ENCODE measurements at regions not wholly inside any gene's neighbourhood (a gene's known extent, or its start where the extent isn't known, plus 50 kb on each side); places are given as distances from the start of the nearest gene placed in this dataset.
A peak's percentile ranks its signal among the peaks of the same experiment; 100 is the strongest.

DNA sequence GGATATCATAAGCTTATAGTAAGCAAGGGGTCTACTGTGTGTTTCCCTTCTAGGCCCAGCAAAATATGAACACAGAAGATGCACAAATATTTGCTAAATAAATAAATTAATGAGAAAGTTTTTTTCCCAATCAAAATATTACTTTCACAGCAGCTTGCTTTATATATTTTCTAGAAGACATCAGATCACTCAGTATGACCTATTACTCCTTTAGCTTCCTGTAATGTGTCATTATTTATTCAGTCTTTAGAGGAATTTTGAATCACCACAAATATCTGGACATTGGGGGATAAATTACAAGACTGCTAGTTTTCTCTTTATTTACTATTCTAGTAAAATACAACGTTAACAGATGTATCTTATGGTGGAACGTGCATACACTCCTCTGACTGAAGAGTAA lies 765.8 kb upstream of the POM121L12 start:
- Mint-ChIP-seq H3K36me3 (ENCODE audit: insufficient read depth) (no peaks in the 10 kb centered on the region), H3K27ac (no peak overlapping the region), H3K9me3 (ENCODE audit: low read depth) (no peaks in the 10 kb centered on the region), H3K27me3 (no peaks in the 10 kb centered on the region), H3K4me3 (ENCODE audit: low read depth) (no peak overlapping the region), H3K4me1 (ENCODE audit: low read depth) (no peaks in the 10 kb centered on the region)
- TF ChIP-seq, protein P1, sequence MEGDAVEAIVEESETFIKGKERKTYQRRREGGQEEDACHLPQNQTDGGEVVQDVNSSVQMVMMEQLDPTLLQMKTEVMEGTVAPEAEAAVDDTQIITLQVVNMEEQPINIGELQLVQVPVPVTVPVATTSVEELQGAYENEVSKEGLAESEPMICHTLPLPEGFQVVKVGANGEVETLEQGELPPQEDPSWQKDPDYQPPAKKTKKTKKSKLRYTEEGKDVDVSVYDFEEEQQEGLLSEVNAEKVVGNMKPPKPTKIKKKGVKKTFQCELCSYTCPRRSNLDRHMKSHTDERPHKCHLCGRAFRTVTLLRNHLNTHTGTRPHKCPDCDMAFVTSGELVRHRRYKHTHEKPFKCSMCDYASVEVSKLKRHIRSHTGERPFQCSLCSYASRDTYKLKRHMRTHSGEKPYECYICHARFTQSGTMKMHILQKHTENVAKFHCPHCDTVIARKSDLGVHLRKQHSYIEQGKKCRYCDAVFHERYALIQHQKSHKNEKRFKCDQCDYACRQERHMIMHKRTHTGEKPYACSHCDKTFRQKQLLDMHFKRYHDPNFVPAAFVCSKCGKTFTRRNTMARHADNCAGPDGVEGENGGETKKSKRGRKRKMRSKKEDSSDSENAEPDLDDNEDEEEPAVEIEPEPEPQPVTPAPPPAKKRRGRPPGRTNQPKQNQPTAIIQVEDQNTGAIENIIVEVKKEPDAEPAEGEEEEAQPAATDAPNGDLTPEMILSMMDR (IDR thresholded peaks at IDR 0.05; ENCODE audit: unreplicated experiment): no peak
- no peak for DNase-seq (ENCODE audit: low spot score, unreplicated experiment)

DNA sequence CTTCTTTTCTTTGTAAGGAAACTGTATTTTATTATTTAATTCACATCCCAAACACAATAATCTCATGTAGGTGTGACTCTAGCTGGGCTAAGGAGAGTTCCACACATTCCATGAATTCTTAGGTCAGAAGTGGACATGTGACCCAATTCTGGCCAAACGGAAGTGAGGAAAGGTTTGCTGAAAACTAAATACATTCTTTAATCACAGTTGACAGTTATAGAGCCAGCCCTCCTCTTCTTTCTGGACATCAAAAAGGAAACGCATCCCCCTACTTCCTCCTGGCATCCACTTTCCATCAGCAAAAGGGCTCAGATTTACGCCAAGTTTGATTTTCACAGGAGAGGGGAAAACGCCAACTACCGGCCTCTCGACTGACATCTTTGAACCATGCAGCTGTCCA lies 774.4 kb upstream of the POM121L12 start:
- H3K4me3 Mint-ChIP-seq (ENCODE audit: low read depth): no peak overlapping the region
- TF ChIP-seq, protein P1 (IDR thresholded peaks at IDR 0.05; ENCODE audit: unreplicated experiment): no peak
- H3K36me3 Mint-ChIP-seq (ENCODE audit: insufficient read depth): no peaks in the 10 kb centered on the region
- H3K9me3 Mint-ChIP-seq (ENCODE audit: low read depth): no peaks in the 10 kb centered on the region
- H3K27ac Mint-ChIP-seq: no peak overlapping the region
- no peaks in the 10 kb centered on the region for H3K27me3 Mint-ChIP-seq
- no peaks in the 10 kb centered on the region for H3K4me1 Mint-ChIP-seq (ENCODE audit: low read depth)
- DNase-seq (ENCODE audit: low spot score, unreplicated experiment): no peak

DNA sequence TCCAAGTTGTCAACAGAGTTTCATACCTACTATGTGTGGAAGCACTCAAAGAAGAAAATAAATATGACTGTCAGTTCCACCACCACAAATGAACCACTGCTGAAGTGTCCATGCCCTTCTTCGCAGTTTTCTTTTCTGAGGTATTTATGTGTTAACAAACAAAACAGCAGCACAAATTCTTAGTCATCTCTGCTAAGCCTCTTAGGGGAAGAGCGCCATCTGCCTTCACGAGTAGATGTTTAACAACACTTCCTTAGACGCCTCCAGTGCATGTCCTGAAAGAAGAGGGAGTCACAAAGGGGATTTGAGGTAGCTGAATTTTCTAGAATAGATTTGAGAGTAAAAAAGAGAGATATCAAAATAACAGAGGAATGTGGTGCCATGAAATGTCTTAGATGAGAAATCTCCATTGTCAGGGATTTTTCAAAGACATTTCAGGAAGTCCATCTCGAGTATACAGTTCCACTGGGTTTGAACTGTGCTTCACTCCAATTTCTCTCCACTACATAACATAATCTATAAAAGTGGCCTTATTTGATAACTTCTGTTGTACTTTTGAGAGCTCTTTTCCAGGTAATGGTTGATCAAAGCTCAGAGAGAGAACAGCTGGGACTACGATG lies 775.3 kb upstream of the POM121L12 start:
- no peaks in the 10 kb centered on the region for H3K9me3 Mint-ChIP-seq (ENCODE audit: low read depth)
- DNase-seq (ENCODE audit: low spot score, unreplicated experiment): no peak
- H3K4me3 Mint-ChIP-seq (ENCODE audit: low read depth): no peak overlapping the region
- H3K36me3 Mint-ChIP-seq (ENCODE audit: insufficient read depth): no peaks in the 10 kb centered on the region
- no peaks in the 10 kb centered on the region for H3K4me1 Mint-ChIP-seq (ENCODE audit: low read depth)
- H3K27me3 Mint-ChIP-seq: no peaks in the 10 kb centered on the region
- no peak overlapping the region for H3K27ac Mint-ChIP-seq
- TF ChIP-seq, protein P1 (IDR thresholded peaks at IDR 0.05; ENCODE audit: unreplicated experiment): peak; percentile 21

DNA sequence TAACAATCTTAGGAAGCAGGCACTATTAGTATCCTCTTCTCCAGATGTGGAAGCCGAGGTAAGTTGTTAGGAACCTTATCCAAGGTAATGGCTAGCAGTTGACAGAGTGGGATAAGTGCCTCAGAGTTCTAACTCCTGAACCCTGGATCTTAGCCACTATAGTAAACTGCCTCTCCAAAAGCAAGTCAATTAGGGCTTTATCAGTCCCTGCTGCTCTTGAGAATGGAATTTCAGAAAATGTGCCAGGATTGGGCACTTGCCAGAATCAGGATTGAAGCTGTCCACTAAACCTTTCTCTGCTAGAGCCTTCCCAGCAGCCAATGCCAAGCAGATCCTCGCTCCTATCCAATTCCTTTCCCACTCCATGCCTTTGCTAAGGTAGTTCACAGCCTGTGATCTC lies 777.5 kb upstream of the POM121L12 start:
- Mint-ChIP-seq H3K4me3 (ENCODE audit: low read depth) (no peak overlapping the region), H3K4me1 (ENCODE audit: low read depth) (no peaks in the 10 kb centered on the region), H3K36me3 (ENCODE audit: insufficient read depth) (no peaks in the 10 kb centered on the region), H3K9me3 (ENCODE audit: low read depth) (no peaks in the 10 kb centered on the region), H3K27me3 (no peaks in the 10 kb centered on the region), H3K27ac (no peak overlapping the region)
- TF ChIP-seq, protein P1 (IDR thresholded peaks at IDR 0.05; ENCODE audit: unreplicated experiment): no peak
- DNase-seq (ENCODE audit: low spot score, unreplicated experiment): no peak

DNA sequence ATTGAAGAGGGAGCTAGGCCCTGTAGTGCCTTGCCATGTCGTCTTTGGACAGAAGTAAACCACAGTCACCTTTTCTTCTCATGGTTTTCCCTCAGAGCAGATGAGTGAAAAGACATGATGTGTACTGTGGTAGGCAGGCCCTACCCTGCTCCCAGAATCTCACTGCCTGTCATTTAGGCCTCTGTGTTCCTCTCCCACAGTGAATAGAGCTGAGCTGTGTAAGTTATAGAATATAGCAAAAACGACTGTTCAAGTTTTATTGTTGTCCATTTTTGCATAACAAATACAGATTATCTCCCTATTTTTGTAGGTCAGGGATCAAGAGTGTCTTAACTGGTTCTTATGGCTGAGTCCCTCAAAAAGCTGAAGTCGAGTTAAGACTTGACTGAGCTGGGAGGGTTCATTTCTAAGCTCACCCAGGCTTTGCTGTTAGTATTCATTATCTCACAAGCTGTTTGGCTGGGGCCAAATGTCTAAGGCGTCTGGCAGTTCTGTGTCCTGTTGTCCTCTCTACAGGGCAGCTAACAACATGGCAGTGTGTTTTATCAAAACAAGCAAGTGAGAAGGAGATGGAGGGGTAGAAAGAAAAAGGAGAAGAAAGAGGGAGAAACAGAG lies 780.9 kb upstream of the POM121L12 start:
- no peak overlapping the region for H3K27ac Mint-ChIP-seq
- no peaks in the 10 kb centered on the region for H3K9me3 Mint-ChIP-seq (ENCODE audit: low read depth)
- no peak for DNase-seq (ENCODE audit: low spot score, unreplicated experiment)
- no peak overlapping the region for H3K4me3 Mint-ChIP-seq (ENCODE audit: low read depth)
- TF ChIP-seq, protein P1 (IDR thresholded peaks at IDR 0.05; ENCODE audit: unreplicated experiment): no peak
- H3K27me3 Mint-ChIP-seq: no peaks in the 10 kb centered on the region
- no peaks in the 10 kb centered on the region for H3K36me3 Mint-ChIP-seq (ENCODE audit: insufficient read depth)
- no peaks in the 10 kb centered on the region for H3K4me1 Mint-ChIP-seq (ENCODE audit: low read depth)

All from progenitor cell of endocrine pancreas (in vitro differentiated cells).